GM19238 (cell line): ENCODE measurements at regions not wholly inside any gene's neighbourhood (a gene's known extent, or its start where the extent isn't known, plus 50 kb on each side); places are given as distances from the start of the nearest gene placed in this dataset.

Experiments
- DNase-seq: peaks from one replicate; pipeline ENCODE4 v3.0.0; 2011; ENCODE audit warnings: low spot score; ENCODE audit not compliant: insufficient read length

GRCh38 chr16:73280388-73280787 is 232.5 kb upstream of the ZFHX3 start:
- DNase-seq = no peak

GRCh38 chr16:73279451-73279850 is 231.5 kb upstream of the ZFHX3 start:
- DNase-seq = no peak

GRCh38 chr16:73277071-73277470 is 229.1 kb upstream of the ZFHX3 start:
- DNase-seq = no peak

- no peak for DNase-seq
These were observed 227.5 kb upstream of the ZFHX3 start for GRCh38 chr16:73275448-73275847.

- no peak for DNase-seq
These were observed 227.1 kb upstream of the ZFHX3 start for GRCh38 chr16:73275024-73275423.

GRCh38 chr16:73274140-73274539 is 226.2 kb upstream of the ZFHX3 start:
- no peak for DNase-seq

GRCh38 chr16:73268366-73268993 is 220.6 kb upstream of the ZFHX3 start:
- no peak for DNase-seq

- DNase-seq = no peak
These were observed 218.0 kb upstream of the ZFHX3 start for GRCh38 chr16:73265935-73266334.

GRCh38 chr16:73265124-73265837 is 217.4 kb upstream of the ZFHX3 start:
- DNase-seq = no peak

GRCh38 chr16:73262931-73263330 is 215.0 kb upstream of the ZFHX3 start:
- DNase-seq = no peak

GRCh38 chr16:73255031-73255430 is 207.1 kb upstream of the ZFHX3 start:
- DNase-seq = no peak

- no peak for DNase-seq
These were observed 206.1 kb upstream of the ZFHX3 start for GRCh38 chr16:73253922-73254480.

GRCh38 chr16:73252446-73252845 is 204.5 kb upstream of the ZFHX3 start:
- no peak for DNase-seq

GRCh38 chr16:73251608-73252007 is 203.7 kb upstream of the ZFHX3 start:
- DNase-seq = no peak

GRCh38 chr16:73248316-73248715 is 200.4 kb upstream of the ZFHX3 start:
- no peak for DNase-seq

GRCh38 chr16:73240920-73241319 is 193.0 kb upstream of the ZFHX3 start:
- no peak for DNase-seq

- DNase-seq = no peak
These were observed 189.7 kb upstream of the ZFHX3 start for GRCh38 chr16:73237601-73238000.

GRCh38 chr16:73234496-73234895 is 186.6 kb upstream of the ZFHX3 start:
- DNase-seq = no peak

GRCh38 chr16:73233846-73234424 is 186.0 kb upstream of the ZFHX3 start:
- DNase-seq = no peak

- DNase-seq = no peak
These were observed 185.4 kb upstream of the ZFHX3 start for GRCh38 chr16:73233329-73233765.

- DNase-seq = no peak
These were observed 184.8 kb upstream of the ZFHX3 start for GRCh38 chr16:73232555-73233328.
